Adrenal gland (tissue), 9 donors: ENCODE measurements at regions not wholly inside any gene's neighbourhood (a gene's known extent, or its start where the extent isn't known, plus 50 kb on each side); places are given as distances from the start of the nearest gene placed in this dataset.

Experiments
- DNase-seq, 7 donors: peaks; one replicate each; pipeline ENCODE4 v3.0.0-alpha.2; 2019 to 2020
- H3K27ac ChIP-seq, 5 donors: fragments of 200-600 bp; sonication (generic) in 4 of 5; 1 replicate in 3 of 5; 2 replicates in 2 of 5; pipeline versions ENCODE4 v1.5.1 to v1.8.0; 2016 to 2020; ENCODE audit warnings: mild to moderate bottlenecking in 1 of 5
- H3K27me3 ChIP-seq: fragments of 200-600 bp; 2 replicates; pipeline ENCODE4 v1.8.0; 2021
- H3K36me3 ChIP-seq, 2 donors: fragments of 200-600 bp; replicated peaks in 1 of 2; 1 replicate in 1 of 2; 2 replicates in 1 of 2; pipeline versions ENCODE4 v1.5.1 to v1.8.0; 2018 to 2022
- H3K4me1 ChIP-seq, 2 donors: fragments of 200-600 bp; replicated peaks in 1 of 2; 1 replicate in 1 of 2; 2 replicates in 1 of 2; pipeline versions ENCODE4 v1.5.1 to v1.8.0; 2018 to 2021
- H3K4me3 ChIP-seq, 4 donors: fragments of 200-600 bp; sonication (generic) in 3 of 4; one replicate each; pipeline ENCODE4 v1.5.1; 2016 to 2018
- H3K9me3 ChIP-seq, 3 donors: fragments of 200-600 bp; sonication (generic) in 1 of 3; replicated peaks in 1 of 3; 1 replicate in 2 of 3; 2 replicates in 1 of 3; pipeline versions ENCODE4 v1.5.1 to v1.8.0; 2016 to 2021
- POLR2A ChIP-seq, 2 donors: fragments of 450-650 bp; IDR thresholded peaks; one replicate each; pipeline ENCODE4 v1.6.1; 2017; ENCODE audit warnings: antibody characterized with exemption in 2 of 2, mild to moderate bottlenecking in 2 of 2, moderate library complexity in 1 of 2
- WGBS, 4 donors: extraction: QIAGEN DNeasy Blood & Tissue Kit in 2 of 4; methylation state at CpG; one replicate each; pipeline versions ENCODE4 v1.1.5 to v1.1.7; 2013 to 2017; 5-methylcytosine and 5-hydroxymethylcytosine counted together
- intact Hi-C, 2 donors: fragments of 100-400 bp; cut with DNase I; formaldehyde crosslinking; loops; one replicate each; pipeline versions ENCODE4 v1.14.1 to v1.15.0; 2022 to 2023
- TF ChIP-seq, protein P1 (sequence below), 6 experiments: fragments of 450-650 bp in 4 of 6; fragments of 200-600 bp in 2 of 6; sonication (generic) in 1 of 6; IDR thresholded peaks; 1 replicate in 5 of 6; 2 replicates in 1 of 6; pipeline versions ENCODE4 v1.5.1 to v1.8.0; 2016 to 2021; ENCODE audit warnings: antibody characterized with exemption in 6 of 6, mild to moderate bottlenecking in 2 of 6, moderate library complexity in 1 of 6
- donor health status: healthy with polysubstance abuse.
- donor health status: Bipolar disorder and iron deficiency.
- donor health status: DM: yes; HTN: yes; CAD: no.
- donor health status: DM: no; HTN: no; CAD: no.
- donor health status: DM: no; HTN: no; CAD: no.

- TF ChIP-seq, protein P1, sequence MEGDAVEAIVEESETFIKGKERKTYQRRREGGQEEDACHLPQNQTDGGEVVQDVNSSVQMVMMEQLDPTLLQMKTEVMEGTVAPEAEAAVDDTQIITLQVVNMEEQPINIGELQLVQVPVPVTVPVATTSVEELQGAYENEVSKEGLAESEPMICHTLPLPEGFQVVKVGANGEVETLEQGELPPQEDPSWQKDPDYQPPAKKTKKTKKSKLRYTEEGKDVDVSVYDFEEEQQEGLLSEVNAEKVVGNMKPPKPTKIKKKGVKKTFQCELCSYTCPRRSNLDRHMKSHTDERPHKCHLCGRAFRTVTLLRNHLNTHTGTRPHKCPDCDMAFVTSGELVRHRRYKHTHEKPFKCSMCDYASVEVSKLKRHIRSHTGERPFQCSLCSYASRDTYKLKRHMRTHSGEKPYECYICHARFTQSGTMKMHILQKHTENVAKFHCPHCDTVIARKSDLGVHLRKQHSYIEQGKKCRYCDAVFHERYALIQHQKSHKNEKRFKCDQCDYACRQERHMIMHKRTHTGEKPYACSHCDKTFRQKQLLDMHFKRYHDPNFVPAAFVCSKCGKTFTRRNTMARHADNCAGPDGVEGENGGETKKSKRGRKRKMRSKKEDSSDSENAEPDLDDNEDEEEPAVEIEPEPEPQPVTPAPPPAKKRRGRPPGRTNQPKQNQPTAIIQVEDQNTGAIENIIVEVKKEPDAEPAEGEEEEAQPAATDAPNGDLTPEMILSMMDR (IDR thresholded peaks at IDR 0.05): no peak
- TF ChIP-seq POLR2A (IDR thresholded peaks at IDR 0.05): no peak
- intact Hi-C loops: no loop called here
Observed at GRCh38 chr6:19369785-19370184, 467.4 kb upstream of the ID4 start.

DNA sequence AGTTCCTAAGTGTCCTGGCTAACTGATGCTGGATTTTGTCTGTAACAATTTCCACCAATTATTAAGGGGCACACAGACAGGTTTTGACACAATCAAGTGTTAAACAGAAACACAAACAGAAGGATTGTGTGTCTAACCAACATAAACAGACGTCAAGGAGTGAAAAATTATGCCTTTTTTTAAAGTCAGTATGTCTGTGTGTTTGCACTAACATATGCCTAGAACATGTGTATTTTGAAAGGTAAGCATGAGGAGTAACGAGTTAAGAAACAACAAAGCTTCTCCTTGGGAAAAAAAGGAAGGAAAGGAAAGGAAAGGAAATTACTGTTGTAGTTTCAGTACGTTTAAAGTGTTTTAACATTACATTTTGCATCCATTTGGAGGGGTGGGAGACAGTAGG lies 466.3 kb upstream of the ID4 start:
- no peak for TF ChIP-seq POLR2A (IDR thresholded peaks at IDR 0.05)
- TF ChIP-seq, protein P1 (IDR thresholded peaks at IDR 0.05): no peak
- no peaks in the 10 kb centered on the region for H3K4me1 ChIP-seq
- WGBS, 4 donors: 33 to 52% (median 38%) methylated on average over 3 of the region's 3 CpGs
- no peak overlapping the region for H3K27ac ChIP-seq
- H3K36me3 ChIP-seq: no peaks in the 10 kb centered on the region
- intact Hi-C loops: no loop called here
- no peak for DNase-seq
- H3K27me3 ChIP-seq: no peaks in the 10 kb centered on the region
- no peak overlapping the region for H3K4me3 ChIP-seq
- no peaks in the 10 kb centered on the region for H3K9me3 ChIP-seq

More at GRCh38 chr6:19369785-19370184, 467.4 kb upstream of the ID4 start:
- H3K9me3 ChIP-seq: no peaks in the 10 kb centered on the region
- H3K4me3 ChIP-seq: no peak overlapping the region
- H3K27me3 ChIP-seq: no peaks in the 10 kb centered on the region
- no peak overlapping the region for H3K27ac ChIP-seq
- DNase-seq: no peak
- H3K36me3 ChIP-seq: no peaks in the 10 kb centered on the region
- H3K4me1 ChIP-seq: no peaks in the 10 kb centered on the region

- no peaks in the 10 kb centered on the region for H3K36me3 ChIP-seq
- TF ChIP-seq, protein P1 (IDR thresholded peaks at IDR 0.05): no peak
- no peak for TF ChIP-seq POLR2A (IDR thresholded peaks at IDR 0.05)
- no peaks in the 10 kb centered on the region for H3K4me1 ChIP-seq
- no peaks in the 10 kb centered on the region for H3K27me3 ChIP-seq
- H3K4me3 ChIP-seq: no peak overlapping the region
- no peak for DNase-seq
- no peak overlapping the region for H3K27ac ChIP-seq
- intact Hi-C loops: no loop called here
- H3K9me3 ChIP-seq: no peaks in the 10 kb centered on the region
Observed at GRCh38 chr6:19375613-19376012, 461.6 kb upstream of the ID4 start.

DNA sequence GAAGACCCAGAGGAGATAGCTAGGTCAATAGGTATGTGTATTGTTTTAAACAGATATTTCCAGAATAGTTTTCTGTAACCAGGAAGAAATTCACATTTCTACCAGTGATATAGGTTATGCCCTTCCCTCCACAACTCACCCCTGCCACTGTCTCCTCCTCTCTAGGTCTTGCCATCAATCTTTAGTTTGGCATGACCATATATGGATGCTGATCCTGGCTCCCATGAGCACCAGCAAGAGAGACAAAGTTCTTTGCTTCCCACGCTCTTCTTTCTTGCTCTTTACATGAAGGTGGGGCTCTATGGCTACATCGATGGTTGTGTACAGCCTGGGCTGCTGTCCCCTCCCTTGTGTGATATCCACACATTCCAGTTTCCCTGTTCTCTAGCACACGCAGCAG lies 459.4 kb upstream of the ID4 start:
- H3K36me3 ChIP-seq: no peaks in the 10 kb centered on the region
- H3K27ac ChIP-seq: no peak overlapping the region
- H3K27me3 ChIP-seq: no peaks in the 10 kb centered on the region
- intact Hi-C loops: no loop called here
- TF ChIP-seq, protein P1 (IDR thresholded peaks at IDR 0.05): no peak
- TF ChIP-seq POLR2A (IDR thresholded peaks at IDR 0.05): no peak
- no peaks in the 10 kb centered on the region for H3K4me1 ChIP-seq
- no peaks in the 10 kb centered on the region for H3K9me3 ChIP-seq
- 44 to 63% (median 55%) methylated on average over 3 of the region's 3 CpGs for WGBS, 4 donors
- DNase-seq: no peak
- no peak overlapping the region for H3K4me3 ChIP-seq
